Activated T-cell treated with anti-CD3 and anti-CD28 coated beads for 4 hours (primary cell): ENCODE measurements at regions not wholly inside any gene's neighbourhood (a gene's known extent, or its start where the extent isn't known, plus 50 kb on each side); places are given as distances from the start of the nearest gene placed in this dataset.
"Not testable (repeated sequence)": the region's sequence is repeated elsewhere in the genome, so short reads cannot be mapped to it uniquely, and the experiment has no call there.

Experiments used
- DNase-seq: peaks from one replicate; pipeline ENCODE4 v3.0.0-alpha.2; 2020

DNA sequence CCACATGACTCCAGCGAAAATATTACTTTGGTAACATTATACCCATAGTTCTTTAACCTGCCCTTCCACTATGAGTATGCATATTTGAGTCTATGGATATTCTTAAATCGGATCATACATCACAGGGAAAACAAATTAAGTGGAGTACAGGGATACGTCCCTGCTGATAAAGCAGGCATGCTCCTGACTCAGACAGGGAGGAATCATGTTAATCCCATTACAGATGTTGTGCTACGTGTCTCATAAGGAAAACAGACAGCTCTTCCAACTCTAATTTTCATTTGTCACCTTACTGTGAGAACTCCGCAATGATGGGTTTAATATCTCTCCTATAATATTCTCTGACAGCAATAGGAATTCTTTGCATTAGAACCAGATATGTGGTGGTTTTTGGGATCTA lies 469.5 kb upstream of the POM121L12 start:
- no peak for DNase-seq

- no peak for DNase-seq
These were observed 479.6 kb upstream of the POM121L12 start for GRCh38 chr7:52555805-52556204.

DNA sequence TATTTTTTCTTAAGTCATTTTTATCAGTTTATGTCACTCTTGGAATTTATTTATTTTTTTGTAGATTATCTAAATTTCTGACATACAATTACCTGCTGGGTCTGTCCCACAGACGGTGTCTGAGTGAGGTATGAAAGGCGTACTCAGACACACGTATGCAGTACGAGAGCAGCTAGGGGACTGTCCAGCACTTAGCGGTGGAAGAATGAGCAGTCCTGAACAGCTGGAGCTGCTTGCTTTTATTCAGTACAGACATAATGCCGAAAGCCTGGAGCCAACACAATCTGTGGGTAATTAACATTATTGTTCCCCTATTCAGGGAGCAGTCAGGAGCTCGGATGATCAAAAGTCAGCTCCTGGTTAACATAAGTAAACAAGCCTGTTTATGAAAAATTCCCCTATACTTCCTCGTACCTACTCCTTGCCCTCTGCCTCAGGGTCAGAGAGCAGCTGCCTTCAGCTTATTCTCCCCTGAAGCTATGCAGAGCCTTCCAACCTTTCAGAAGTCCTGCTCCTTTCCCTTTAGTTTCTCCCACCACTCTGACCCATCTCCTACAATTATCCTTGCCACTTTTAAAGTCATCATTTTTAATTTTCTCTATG lies 488.0 kb upstream of the POM121L12 start:
- DNase-seq = no peak

DNA sequence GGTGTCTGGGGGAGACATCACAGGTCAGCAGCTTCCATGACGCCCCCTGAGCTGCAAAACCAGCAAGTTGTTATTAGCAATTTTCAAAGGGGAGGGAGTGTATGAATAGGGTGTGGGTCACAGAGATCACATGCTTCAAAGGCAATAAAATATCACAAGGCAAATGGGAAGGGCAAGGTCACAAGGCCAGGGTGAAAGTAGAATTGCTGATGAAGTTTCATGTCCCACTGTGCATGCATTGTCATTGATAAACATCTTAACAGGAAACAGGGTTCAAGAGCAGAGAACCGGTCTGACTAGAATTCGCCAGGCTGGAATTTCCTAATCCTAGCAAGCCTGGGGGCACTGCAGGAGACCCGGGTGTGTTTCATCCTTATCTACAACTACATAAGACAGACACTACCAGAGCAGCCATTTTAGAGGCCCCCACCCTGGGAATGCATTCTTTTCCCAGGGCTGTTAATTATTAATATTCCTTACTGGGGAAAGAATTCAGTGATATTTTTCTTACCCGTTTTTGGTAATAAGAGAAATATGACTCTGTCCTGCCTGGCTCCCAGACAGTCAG lies 494.2 kb upstream of the POM121L12 start:
- DNase-seq = not testable (repeated sequence)

DNA sequence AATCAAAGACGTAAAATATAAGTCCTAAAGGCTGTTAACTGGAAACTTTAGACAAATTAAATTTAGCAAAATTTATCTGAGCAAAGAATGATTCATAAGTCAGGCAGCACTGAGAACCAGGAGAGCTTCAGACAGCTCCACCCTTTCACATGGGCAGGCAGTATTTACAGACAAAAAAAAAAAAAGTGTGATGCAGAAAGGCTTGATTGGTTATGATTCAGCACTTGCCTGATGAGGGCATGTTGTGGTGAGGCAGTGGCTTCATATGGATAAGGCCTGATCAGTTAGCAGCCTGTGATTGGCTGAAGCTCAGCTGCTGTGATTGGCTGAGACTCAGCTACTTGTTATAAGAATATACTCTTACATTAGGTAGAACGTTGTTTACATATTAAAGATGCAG lies 495.4 kb upstream of the POM121L12 start:
- no peak for DNase-seq

DNA sequence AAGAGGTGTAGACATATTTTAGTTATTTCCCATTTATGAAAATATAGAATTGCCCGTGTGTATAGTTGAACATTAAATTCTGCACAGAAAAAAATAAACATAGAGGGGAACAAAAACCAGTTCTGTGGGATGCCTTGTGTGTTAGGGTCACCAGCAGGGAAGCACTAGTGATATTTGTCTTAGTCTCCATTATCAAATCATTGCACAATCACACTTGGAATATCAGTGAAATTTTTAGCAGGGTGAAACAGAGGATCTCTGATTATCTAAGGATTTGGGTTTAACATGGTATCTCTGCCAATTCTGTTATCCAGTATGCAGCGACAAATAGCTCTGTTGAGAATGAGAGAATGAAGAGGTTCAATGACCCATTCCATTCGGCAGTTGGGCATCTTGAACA lies 496.0 kb upstream of the POM121L12 start:
- no peak for DNase-seq

GRCh38 chr7:52537051-52537450 lies 498.4 kb upstream of the POM121L12 start:
- no peak for DNase-seq

DNA sequence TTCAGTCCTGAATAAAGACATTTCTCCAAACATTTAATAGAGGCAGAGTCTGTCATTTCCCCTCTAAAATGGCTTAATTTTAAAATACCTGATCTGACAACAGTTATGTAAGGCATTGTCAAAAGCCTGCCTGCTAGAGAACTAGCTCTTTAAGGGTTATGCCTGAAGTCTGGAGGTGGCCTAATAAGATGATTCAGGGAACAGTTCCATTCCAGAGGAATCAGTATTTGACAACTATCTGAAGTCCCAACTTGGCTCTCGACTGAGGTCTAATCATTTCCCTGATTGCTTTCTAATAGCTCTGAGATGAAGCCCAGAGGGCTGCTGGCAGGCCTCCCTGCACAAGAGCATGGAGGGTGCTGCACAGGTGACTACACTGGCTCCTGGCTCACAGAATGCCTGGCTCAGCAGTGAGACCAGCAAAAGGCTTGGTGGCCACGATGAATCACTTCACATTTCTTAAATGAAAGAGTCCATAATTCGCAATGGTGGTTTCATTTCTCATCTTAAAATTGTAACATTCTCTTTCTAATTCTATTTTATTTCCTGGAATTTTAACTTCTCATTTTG lies 509.6 kb upstream of the POM121L12 start:
- DNase-seq = no peak

DNA sequence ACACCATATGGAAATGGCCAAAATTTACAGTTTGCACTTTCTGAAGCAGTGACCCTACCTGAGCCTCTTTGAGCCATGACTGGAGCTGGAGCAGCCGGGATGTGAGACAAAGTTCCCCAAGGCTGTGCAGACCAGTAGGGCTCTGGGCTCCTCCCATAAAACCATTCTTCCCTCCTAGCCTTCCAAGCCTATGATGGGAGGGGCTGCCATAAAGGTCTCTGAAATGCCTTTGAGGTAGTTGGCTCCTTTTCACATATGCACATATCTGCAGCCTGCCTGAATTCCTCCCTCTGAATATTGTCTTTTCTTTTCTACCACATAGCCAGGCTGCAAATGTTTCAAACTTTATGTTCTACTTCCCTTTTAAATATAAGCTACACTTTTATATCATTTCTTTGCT lies 516.6 kb upstream of the POM121L12 start:
- no peak for DNase-seq

- DNase-seq = no peak
These were observed 522.8 kb upstream of the POM121L12 start for GRCh38 chr7:52512656-52513055.

DNA sequence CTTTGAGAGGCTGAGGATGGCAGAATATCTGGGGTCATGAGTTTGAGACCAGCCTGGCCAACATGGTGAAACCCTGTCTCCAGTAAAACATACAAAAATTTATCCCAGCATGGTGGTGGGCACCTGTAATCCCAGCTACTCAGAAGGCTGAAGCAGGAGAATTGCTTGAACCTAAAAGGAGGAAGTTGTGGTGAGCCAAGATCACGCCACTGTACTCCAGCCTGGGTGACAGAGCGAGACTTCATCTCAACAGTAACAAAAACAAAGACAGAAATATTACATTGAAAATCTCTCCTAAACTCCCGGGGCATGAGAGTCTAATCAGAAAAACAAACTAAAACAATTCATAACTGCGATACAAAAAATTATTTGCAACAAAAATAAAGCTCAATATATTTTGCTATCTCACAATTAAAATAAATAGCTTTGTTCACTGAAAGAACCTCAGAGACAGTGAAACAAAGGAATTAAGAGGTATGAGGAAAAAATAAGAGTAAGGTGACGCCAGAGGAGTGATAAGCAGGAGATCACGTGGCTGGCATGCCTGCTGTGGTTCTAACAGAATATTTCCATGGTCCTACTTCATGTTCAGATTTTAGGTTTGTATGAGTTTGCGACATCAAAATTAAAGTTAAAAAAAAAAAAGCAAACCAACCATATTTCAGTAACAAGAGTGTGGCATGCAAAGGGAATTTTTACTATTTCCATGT lies 527.7 kb upstream of the POM121L12 start:
- DNase-seq = no peak

DNA sequence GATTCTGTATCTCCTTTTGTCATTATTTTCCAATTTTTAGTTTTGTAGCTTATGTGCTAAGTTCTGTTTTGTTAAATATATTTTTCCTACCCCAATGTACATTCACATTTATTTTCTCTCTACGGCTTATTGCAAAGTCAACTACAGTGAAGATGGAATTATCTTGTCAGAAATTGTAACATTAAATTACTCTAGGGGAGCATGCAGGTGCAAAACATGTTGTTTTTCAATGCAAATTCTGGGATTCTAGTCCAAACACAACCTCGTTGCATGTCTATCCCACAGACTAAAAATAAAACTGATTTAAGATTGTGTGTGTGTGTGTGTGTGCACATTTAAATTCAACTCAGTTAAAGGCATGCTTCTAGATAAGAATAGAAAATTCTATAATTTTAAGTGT lies 529.1 kb upstream of the POM121L12 start:
- DNase-seq = no peak

- DNase-seq = no peak
These were observed 530.9 kb upstream of the POM121L12 start for GRCh38 chr7:52504561-52504960.

DNA sequence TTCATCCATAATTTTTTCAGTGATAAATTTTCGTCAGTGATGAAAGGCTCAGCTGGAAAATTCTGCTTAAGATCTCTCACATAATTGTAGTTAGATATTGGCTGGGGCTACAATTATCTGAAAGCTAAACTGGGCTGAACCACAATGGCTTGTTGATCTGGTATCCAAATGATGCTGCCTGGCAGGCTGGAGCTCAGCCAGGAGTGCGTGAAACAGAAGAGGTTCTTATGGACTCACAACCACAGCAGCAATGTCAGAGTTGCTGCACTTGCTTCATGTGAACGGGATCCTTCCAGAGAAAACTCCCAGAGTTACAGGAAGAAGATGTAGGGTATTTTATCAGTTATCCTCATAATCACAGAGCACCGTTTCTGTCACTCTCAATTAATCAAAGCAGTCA lies 533.2 kb upstream of the POM121L12 start:
- DNase-seq = no peak

GRCh38 chr7:52501696-52502095 lies 533.7 kb upstream of the POM121L12 start:
- DNase-seq = no peak

DNA sequence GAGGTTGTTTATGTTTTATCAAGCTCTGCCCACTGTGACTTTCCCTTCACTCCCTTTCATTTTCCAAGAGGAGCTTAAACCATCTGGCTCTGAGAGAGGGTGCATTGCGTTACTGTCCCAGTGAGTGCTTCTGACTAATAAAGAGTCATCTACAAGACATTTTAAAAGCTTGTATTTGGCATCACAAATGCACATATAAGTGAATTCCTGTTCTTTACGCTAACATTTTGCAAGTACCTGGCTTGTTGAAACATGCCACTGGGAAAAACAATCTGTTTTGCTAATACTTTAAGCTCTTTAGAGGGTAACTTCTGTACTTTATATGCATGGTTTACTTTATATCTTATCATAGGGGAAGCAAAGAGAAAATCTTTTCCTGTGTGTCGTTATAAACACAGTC lies 534.6 kb upstream of the POM121L12 start:
- no peak for DNase-seq

GRCh38 chr7:52498366-52498765 lies 537.1 kb upstream of the POM121L12 start:
- no peak for DNase-seq

GRCh38 chr7:52486267-52486666 lies 549.2 kb upstream of the POM121L12 start:
- no peak for DNase-seq

- DNase-seq = no peak
These were observed 553.4 kb upstream of the POM121L12 start for GRCh38 chr7:52482076-52482475.

GRCh38 chr7:52481571-52481970 lies 553.9 kb upstream of the POM121L12 start:
- DNase-seq = no peak

GRCh38 chr7:52479990-52480389 lies 555.4 kb upstream of the POM121L12 start:
- no peak for DNase-seq

DNA sequence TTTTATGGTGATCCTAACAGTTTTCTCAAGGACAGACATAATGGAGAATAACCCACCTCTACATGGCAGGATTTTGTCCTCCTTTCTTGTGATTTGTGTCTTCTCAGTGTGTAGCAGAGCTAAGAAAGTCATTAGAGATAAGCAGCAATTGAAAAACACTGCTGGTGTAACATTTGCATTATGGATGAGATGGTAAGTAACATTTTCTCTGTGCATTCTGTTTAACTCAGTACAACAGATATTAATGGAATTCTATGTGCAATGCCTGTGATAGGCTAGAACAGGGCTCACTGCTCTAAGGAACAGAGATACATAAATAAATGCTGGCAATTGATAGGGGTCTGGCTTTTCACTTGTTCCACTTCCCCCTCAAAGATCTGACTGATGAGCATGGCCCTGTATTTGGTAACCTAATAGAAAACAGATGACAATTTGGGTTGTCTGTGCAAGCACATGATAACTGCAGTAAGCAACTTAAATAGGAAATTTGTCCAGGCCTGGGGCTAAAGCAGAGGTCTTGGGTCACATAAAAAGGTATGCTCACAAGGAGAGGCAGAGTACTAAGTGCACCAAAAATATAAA lies 560.3 kb upstream of the POM121L12 start:
- no peak for DNase-seq

DNA sequence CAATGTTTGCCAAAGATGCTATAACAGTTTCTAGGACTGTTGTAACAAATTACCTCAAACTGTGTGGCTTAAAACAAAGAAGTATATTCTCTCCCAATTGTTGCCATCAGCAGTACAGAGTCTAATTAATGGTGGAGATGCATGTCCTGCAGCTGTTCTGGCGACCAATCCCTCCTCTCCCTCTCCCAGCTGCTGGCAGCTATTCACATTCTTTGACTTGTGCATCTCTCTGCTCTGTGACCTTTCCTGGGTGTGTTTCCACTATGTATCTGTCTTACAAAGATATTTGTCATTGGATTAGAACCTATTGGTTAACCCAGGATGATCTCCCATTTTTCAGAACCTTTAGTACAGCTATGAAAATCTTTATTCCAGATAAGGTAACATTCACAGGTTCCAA lies 561.7 kb upstream of the POM121L12 start:
- no peak for DNase-seq
